SW480 (cell line): ENCODE measurements at regions not wholly inside any gene's neighbourhood (a gene's known extent, or its start where the extent isn't known, plus 50 kb on each side); places are given as distances from the start of the nearest gene placed in this dataset.

ENCODE experiments used
- DNase-seq: peaks from one replicate; pipeline ENCODE4 v3.0.0-alpha.2; 2016; ENCODE audit warnings: low spot score

DNA sequence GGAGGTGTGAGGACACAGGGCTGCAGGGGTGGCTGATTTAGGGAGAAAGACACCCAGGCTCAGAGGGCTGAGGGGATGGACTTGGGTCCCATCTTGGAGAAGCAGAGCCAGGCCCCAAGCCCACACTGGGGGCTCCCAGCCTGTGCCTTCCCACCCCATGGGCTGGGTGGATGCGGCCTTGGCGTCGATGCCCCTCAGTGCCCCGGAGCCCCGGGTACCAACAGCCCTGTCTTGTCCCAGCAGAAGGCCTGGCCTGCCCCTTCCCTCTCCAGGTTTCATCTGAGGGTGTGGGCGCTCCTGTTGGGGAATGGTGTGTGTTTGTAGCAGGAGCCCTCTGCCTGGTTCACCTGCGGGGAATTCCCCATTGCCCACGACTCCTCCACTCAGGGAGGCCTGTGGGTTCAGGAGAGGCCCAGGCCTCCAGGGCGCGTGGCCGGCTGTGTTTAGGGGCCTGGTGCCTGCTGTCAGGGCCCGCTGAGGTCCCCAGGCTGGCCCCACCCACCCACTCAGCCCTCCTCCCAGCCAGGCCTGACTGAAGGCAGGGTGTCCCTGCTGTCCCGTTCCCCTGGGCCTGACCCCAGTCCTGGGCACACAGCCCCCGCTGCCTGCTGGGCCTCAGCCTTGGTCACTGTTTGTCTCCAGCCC lies 51.1 kb upstream of the BEGAIN start:
- DNase-seq: no peak

DNA sequence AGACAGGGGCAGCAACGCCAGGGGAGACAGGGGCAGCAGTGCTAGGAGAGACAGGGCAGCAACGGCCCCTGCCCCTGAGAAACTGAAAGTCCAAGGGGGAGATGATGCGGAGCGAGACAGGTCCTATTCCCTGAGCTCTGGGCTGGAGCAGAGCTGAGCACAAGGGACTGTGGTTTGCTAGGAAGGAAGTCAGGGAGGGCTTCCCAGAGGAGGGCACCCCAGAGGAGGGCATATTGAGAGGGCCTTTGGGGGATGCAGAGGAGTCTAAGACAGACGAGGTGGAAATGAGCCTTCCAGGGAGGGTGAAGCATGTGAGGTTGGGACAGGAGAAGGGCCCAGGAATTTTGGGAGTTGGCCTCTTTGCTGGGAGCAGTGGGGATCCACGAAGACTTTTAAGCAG lies 52.1 kb upstream of the BEGAIN start:
- no peak for DNase-seq

DNA sequence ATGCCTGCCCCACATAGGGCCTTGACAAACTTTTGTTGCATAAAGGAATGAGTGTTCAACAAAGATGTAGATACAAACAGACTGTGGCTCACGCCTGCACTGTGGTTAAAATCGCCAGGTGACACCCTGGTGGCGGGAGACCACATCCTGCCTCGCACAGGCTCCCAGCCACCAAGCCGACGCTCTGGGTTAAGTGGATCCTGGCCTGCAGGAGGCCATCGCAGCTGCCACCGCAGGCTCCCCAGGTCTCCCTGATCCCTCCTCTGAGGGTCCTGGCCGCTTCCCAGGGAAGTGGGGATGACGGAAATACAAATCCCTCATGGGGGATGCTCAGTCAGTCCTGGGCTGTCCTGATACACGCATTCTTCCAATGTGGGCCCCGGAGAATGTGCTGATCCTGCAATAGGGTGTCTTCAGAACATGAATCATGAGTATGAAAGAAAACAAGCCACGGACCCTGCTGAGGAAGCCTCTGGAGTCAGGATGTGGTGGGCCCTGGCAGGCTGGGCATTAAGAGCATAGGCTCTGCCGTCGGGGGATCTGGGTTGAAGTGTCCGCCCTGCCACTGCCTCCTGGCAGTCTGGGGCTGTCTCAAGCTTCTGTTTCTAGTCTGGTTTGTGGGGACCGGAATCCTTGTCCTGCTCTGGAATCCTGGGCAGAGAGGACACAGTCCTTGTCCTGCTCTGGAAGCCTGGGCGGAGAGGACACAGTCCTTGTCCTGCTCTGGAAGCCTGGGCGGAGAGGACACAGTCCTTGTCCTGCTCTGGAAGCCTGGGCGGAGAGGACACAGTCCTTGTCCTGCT lies 53.5 kb upstream of the BEGAIN start:
- peak; percentile 93 for DNase-seq

DNA sequence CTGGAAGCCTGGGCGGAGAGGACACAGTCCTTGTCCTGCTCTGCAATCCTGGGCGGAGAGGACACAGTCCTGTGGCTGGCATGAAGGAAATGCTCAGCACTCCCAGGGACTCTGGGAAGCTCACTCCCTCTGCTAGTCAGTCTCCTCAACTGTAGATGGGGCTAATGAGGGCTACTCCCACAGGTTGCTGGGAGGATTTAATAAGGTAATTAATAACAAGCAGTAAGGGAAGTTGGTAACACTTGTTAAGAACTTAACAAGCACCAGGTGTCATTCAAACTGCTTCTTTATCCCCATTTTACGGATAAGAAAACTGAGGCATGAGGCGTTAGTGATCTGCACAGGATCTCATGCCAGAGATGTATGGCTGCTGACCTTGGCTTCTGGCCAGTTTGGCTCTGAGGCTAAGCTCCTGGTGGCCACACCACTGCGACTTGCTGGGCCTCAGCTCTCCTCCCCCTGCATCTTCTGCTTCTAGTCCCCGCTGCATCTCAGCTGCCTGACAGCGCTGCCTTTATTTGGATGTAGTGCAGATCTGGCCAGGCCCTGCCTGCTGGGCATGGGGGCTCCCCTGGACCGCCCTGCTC lies 54.1 kb upstream of the BEGAIN start:
- no peak for DNase-seq

DNA sequence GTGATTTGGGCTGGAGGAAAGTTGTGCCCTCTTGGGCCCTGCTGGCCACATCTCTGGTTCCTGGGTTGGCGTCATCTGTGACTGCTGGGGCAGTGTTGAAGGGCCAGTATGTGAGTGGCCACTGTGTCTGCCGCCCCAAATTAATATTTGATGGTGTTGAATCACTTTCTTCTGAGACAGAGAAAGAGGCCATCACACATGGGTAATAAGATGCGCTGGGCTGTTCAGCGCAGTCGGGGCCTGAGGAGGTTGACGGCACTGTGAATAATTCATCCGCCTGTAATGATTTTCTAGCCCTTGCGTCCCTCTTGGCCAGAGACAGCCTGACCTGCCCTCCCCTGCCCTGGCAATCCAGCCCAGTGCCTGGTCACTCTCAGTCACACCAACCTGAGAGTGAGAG lies 56.2 kb upstream of the BEGAIN start:
- no peak for DNase-seq

DNA sequence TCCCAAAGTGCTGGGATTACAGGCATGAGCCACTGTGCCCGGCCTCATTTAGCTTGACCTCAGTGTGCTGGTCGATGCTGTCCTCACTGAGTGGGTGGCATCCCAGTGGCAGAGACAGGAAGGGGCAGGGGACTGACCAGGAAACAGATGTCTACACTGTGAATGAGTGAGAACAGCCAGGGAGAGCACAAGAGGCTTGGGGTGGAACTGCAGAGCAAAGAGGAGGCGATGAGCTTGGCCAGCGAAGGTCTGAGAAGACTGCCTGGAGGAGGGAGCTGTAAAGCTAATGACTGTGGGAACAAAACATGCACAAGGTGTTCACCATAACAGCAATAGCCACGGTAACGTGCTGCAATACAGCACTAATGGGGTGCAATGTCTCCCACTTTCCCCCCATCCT lies 57.2 kb upstream of the BEGAIN start:
- no peak for DNase-seq

DNA sequence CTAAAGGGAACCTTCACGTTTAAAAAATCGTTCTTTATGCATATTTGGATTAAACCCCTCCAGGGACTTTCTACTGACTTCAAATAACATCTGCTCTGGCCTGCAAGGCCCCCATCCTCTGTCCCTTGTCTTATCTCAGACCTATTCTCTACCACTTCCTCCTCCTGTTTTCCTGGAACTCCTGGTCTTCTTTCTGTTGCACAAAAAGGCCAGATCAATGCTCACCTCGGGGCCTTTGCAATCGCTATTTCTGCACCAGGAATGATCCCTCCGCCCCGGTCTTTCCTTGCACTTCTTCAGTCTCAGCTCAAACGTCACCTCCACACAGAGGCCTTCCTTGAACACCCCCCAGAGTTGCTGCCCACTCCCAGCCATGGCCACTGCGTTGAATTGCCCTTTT lies 57.6 kb upstream of the BEGAIN start:
- no peak for DNase-seq

DNA sequence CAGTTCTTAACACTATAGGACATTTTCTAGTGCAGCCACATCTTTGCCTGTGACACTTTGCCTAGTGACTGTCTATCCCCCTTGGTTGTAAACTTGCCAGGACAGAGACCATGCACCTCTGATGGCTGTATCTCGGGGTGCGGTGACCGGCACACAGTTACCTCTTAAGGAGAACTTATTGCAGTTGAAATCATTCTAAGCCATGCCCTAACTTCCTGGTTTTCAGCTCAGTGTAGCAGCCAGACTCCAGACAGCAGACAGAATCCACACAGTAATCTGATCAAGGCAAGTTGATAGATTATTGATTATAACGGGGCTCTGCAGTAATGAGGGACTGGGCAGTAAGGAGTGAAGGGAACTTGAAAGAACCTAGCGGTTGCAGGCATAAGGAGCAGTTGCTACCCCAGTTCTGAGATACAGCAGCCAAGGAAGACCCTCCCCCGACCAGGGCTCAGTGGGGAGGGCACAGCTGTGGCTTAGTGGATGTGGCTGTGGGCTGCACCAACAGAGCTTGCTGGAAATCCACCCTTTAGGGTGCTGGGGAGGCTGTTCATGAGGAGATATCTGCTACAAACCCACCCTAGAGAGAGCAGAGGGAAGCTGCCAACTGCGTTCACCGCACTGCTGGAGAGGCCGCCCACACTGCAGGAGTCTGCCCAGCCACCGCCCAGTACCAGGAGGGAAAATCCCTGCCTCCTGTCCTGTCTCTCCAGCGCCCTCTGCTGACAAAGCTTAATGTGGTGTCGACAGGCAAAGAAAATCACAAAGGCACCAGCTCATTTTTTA lies 58.2 kb upstream of the BEGAIN start:
- DNase-seq: peak; percentile 89

DNA sequence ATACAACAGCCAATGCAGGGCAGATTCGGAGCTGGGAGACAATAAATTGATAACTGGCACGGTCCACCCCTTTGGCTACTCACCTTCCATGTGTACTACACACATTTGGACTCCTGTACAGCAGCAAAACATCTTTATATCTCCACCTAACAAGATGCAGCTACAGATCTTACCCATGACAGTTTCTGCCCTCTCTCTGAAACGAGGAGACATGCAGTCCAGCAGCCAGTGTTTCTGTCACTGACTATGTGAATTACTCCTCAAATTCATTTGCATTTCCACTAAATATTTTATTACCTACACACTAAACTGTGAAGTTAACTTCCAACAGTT lies 58.7 kb upstream of the BEGAIN start:
- no peak for DNase-seq

DNA sequence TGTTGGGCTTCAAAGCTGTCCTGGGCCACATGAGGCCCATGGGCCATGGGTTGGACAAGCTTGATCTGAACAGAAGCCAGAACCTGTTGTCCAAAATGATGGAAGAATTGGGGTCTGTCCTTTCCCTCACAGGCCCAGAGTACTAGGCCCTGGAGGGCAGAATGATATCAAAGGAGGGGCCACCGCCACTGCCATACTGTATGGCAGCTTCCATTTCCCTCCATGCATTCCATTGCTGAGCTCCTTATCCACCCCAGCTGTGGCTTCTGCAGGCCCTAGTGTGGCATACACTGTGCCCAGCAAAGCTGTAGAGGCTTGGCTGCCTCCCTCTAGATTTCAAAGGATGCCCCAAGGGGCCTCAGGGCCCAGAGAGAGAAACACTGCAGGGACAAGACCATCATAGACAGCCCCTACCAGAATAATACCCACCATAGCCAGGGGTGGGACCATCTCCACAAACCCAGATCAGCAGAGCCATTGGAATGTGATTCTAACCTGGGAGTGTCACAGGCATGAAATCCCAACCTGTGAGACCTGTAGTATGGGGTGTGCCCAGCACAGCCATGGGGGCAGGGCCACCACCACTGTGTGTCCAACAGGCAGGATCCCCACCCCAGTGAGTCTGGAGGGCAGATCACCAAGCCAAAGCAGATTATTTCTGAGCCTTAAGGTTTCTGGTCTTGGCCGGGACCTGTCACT lies 61.4 kb upstream of the BEGAIN start:
- DNase-seq: peak; percentile 62

DNA sequence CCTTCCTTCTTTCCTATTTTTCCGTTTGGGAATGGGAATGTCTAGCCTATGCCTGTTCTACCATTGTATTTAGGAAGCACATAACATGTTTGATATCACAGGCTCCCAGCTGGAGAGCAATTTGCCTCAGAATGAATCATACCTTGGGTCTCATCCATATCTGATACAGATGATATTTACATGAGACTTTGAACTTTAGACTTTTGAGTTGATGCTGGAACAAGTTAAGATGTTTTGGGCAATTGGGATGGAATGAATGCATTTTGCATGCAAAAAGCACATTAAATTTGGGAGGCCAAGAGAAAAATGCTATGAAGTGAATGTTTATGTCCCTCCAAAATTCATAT lies 61.9 kb upstream of the BEGAIN start:
- peak; percentile 58 for DNase-seq

DNA sequence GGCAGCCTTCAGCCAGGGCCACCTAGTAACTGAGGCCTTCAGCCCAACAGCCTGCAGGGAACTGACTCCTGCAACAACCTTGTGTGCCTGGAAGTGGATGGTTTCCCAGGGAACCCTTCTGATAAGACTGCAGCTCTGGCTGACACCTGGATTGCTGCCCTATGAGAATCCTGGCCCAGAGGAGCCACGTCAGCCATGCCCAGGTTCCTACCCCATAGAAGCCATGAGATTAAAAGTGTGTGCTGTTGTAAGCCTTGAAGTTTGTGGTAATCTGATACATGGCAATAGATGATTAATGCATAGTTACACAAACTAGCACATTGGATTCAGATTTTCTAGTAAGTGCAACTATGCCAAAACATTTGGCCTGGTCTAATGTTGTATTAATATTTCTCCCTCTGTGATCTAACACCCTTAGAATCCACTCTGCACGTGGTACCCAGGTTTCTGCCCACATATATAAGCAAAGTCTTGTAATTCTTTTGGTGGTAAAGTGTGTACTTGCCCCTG lies 64.8 kb upstream of the BEGAIN start:
- no peak for DNase-seq

DNA sequence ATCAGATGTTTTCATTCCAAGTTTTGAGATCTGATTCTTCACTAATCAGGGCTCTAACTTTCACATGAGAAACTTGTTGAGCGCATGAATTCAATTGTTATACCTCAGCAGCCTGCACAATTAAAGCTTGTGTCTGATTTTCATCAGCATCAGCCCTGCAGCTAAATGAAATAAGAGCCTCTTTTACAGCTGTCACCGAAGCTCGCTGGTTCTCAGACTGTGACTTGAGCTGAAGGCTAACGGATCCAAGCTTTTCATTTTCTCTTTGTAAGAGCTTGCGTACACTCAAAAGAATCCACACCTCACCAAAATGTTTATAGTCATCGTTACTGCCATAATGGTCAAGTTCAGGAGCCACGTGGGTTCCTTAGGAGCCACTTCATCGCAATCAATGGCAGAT lies 65.5 kb upstream of the BEGAIN start:
- DNase-seq: no peak

DNA sequence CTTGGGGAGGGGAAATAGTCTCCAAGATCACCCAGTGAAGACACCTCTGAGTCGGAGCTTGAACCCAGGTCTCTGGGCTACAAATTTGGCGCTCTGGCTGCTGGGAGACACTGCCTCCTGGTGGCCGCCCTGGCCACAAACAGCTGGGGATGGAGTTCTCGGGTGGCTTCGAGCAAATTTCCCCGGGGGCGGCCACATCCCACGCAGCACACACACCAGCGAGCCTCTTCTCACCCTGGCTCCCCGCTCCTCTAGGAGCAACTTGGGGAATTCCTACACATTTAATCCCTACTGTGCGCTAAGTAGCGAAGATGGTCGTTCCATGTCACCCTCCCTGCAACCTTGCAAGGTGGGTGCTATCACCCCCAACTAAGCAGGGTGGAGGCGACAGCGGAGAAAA lies 66.2 kb upstream of the BEGAIN start:
- DNase-seq: no peak

DNA sequence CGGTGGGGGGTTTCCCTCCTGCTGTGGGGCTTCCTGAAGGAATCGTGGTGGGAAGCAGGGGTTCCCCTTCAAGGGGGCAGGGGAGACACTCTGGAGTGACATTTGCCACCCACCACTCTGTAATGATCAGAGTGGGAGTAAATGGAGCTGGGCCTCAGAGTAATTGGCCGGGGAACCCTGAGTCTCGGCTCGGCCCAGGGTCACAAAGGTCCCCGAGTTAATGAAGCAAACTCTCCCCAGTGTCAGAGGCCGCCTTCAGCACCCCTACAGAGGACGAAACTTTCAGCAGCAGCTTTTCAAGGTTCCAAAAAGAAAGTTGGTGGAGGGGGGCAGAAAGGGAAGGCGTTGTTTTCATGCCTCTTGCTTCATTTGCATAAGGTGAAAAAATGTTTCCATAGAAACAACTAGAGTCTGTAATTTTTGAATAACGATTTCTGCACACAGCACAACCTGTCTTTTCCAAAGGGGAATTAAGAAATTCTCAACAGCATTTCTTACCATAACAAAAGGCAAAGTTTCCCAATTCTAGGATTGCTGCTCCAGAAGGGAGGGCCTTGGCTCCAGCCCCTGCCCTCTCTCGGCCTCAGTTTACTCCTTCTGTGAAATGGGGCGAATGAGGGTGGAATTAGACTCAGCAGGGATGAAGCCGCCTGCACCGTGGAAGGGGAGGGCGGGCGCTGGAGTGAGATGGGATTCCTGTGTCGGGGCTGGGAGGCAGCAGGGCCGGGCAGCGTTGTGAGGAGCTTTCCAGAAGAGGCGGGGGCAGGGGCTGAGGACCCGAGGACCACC lies 67.0 kb upstream of the BEGAIN start:
- no peak for DNase-seq

DNA sequence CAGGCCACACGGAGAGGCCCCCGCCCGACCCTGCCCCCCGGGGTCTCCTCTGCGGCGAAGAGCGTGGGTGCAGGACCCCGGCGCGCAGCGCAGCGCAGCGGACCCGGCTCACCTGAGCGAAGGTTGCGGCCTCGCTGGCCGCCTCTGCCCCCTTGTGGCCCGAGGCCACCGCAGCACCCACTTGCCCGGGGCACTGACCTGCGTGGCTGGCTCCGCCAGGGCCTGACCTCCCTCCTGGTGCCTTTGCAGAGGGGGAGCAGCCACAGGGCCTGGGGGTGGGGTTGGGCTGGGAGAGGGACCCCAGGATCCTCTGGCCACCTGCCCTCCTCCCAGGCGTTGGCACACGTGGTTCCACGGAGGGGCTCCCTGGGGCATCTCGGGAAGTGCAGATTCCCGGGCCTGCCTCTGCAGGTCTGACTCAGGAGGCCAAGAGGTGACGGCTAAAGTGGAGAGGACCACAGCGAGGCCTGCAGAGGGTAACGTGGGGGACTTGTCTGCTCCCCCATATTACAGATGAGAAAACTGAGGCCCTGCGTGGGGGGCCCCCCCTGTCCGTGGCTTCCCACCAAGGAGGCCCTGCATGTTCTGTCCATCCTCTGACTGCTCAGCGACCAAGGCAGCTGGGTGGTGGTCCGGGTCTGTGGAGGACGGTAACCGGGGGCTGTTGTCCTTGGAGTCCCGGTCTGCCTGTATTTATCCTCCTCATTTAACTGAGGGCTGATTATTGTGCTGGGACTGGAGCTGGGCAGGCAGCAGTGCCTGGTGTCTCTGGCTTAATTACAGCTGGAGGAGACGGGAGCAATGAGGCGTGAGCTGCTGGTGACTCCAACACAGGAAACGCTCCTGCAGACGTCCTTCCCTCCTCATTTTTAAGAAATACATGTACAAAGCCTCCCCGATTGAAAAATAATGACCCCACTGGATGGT lies 67.9 kb upstream of the BEGAIN start:
- DNase-seq: no peak

DNA sequence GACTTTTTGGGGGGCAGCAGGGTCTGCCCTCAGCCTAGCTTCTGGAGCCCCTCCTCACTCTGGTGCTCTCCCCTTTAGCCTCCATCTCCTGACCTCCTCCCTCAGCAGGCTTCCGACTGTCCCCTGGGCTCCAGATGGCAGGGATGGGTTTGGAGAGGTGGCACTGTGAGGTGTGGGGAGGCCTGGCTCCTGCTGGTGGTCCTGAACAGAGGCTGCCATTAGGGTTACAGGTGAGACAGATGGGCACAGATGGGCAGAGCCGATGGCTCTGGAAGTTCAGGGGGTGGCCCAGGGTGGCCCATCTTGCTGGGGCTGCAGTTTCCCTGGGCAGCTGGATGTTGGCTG lies 68.5 kb upstream of the BEGAIN start:
- DNase-seq: no peak

DNA sequence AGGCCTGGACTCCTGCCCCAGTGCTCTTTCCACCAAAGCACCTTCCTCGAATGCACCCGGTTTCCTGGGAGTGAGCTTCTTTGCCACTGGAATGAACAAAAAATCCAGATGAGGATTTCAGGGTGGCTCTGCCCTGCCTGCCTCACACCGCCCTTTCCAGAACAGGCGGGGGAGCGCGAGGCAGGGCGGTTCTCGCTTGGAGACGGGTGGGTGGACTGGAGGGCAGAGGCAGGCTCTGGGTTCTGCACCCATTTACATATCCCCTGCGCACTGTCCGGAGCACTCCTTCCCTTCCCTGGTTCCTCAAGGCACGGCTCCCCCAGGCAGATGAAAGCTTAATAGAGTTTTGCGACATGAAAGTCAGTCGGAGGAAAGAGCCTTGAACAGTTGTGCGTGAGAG lies 69.7 kb upstream of the DLK1 start:
- no peak for DNase-seq

DNA sequence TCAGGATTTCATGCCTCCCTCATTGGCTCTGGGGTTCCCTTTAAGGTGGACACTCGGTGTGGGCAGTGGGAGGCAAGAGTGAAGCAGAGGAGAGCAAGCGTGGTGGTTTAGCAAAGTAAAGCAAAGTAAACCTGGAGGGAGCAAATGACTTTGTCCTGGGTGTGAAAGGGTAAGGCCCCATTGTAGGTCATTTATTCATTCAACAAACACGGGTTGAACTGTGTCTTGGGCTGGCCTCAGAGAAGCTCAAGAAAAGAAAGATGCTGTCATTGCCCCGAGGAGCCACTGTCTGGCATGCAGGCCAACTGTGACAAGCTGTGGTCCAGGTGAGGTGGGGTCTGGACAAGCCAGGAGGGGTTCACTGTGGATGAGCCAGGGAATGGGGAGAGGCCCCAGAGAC lies 68.9 kb upstream of the DLK1 start:
- no peak for DNase-seq

DNA sequence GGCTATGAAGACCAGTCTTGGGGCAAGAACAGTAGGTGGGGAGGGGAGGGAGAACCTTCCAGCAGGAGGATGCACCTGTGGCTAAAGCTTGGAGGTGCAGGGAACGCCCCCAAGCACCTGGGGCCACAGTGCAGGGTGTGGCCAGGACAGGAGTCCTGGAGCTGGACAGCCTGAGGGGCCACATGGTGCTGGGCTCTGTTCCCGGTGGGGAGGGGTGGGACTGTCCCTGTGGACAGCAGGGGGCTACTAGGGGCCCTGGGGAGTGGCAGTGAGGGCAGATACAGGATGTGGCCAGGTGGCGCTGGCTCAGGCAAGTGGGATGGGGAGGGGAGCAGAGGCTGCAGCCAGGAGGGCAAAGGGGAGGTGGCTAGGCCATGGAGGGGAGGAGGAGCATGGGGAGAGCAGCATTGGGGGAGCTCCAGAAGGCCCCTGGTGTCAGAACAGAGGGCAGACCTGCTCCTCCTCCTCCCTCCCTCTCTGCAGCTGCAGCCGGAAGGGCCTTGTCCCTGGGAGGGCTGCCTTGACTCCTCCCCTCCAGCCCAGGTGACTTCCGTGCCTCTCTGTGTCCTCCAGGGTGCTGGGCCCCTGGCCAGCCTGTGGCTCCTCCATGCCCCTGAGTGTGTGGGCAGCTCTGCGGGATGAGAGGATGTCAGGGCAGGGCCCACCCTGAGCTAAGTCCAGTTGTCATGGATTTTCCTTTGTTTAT lies 68.4 kb upstream of the DLK1 start:
- no peak for DNase-seq
